NOMO-1 treated with dmso at 0.1 percent for 144 hours (cell line): ENCODE measurements at regions not wholly inside any gene's neighbourhood (a gene's known extent, or its start where the extent isn't known, plus 50 kb on each side); places are given as distances from the start of the nearest gene placed in this dataset.
"Not testable (repeated sequence)": the region's sequence is repeated elsewhere in the genome, so short reads cannot be mapped to it uniquely, and the experiment has no call there.

ENCODE experiments used
- DNase-seq: peaks from one replicate; lab custom pipeline; 2025; ENCODE audit not compliant: unreplicated experiment; lab: John Stamatoyannopoulos, UW

DNA sequence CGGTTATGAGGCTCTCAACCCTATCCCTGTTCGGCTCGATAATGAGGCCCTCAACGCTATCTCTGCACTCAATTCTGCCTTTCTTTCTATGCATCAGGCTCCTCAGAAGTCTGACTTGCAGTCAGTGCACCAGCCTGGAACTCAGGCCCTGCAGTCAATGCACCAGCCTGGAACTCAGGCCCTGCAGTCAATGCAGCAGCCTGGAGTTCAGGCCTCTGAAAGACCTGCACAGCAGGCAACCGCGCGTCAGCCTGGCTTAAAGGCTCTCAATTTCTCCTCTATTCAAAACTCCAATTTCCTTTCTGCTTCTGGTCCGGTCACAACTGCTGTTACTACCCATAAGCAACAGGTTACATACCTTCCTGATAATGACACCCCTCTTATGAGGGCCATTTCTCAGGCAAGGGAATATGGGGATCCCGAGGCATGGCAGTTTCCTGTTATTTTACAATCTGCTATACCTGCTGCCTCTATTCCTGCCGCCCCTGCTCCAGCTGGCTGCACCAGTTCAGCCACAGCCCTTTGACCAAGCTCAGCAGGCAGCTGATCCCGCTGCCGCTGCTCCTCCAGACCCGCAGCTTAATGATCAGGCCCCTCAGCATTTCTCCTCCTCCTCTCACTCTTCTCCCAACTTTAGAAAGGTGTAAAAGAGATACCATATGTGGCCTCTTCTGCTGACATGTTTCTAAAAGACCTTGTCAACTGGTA, 933.6 kb upstream of the FANCL start:
- no peak for DNase-seq

- no peak for DNase-seq
Observed at GRCh38 chr2:59173325-59173724, 932.2 kb upstream of the FANCL start.

- DNase-seq, result no peak
Observed at GRCh38 chr2:59171019-59171418, 929.9 kb upstream of the FANCL start.

DNA sequence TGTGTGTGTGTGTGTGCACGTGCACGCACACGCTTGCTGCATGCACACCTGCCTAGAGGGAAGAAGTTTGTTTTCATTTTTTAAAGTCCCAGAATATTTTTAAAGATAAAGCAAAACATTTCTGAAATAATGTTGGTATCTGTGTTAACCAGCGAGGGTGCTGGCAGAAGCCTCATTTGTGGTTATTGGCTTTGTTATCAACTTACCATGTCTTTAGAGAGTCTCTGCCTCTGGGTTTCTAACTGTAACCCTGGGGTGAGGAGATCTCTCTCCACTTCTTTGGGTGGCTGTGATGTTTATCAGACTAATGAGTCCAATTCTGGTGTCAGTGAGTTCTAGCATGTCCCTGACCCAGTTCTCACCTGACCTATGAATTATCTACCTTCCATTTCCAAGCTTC, 927.6 kb upstream of the FANCL start:
- no peak for DNase-seq

GRCh38 chr2:59167514-59167913, 926.4 kb upstream of the FANCL start:
- no peak for DNase-seq

DNA sequence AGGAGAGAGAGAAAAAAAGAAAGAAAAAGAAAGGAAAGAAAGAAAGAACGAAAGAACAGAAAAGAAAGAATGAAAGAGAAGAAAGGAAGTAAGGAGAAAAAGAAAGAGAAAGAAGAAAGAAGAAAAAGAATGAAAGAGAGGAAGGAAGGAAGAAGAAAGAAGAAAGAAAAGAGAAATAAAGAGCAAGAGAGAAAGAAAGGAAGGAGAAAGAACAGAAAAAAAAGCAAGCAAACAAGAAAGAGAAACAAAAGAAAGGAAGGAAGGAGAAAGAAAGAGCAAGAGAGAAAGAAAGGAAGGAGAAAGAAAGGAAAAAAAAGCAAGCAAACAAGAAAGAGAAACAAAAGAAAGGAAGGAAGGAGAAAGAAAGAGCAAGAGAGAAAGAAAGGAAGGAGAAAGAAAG, 916.8 kb upstream of the FANCL start:
- DNase-seq, result not testable (repeated sequence)

DNA sequence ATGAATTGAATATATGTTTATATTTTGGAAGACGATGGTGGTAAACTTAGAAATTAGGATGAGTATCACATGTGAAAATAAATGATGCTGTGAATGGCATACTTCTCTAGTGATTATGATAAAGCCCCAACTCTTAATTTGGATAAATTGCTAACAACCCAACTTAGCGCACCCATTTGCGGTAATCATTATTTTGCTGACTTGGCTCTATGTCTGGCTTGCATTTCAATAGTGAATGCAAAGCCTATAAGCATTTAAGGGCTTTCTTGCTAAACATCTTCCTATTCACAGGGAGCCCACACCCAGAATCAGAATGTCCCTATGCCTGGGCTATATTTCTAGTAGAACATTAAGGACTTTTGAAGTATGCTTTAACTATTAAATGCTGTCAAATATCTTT, 910.7 kb upstream of the FANCL start:
- no peak for DNase-seq

DNA sequence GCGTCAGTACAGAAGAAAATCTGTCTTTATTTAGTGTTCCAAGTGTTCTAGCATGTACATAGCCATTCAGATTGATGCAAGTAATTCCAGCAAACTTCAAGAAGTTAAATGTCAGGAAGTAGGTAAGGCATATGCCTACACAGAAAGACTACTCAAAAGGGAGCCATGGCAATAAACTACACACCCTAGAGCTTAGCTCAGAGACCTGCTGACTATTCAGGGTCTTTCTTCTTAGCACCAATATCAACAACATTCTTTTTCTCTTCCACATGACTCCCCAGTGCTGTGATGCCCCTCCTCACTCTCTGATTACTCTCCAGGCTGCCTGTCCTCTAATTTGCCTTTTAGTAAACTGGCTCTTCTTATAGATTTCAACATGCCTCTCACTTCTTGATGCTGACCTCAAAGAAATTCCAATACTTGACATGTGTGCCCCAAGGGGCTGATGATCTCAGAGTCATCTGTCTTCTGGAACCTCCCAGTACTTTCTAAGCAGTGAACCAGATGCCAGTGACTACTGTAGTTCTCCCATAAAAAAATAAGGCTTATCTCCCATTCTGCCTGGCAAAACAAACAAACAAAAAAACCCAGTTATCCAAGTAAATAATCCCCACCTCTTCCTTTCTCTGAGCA, 909.2 kb upstream of the FANCL start:
- DNase-seq, result no peak

DNA sequence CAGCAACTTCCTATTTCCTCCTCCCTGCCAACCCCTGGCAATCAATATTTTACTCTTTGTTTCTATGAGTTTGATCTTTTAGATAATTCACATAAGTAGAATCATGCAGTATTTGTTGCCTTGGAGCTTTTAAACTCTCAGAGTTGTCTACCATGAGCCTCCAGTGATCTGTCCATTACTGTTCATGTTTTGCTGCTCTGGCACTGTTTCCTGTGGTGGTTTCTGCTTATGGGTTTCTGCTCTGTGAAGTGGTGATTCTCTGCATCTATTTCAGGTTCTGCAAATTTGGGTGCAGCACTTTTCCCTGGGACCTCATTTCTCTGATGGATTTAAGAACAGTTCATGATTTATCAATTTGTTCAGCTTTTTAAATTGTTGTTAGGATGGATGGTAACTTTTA, 908.1 kb upstream of the FANCL start:
- no peak for DNase-seq

GRCh38 chr2:59112258-59112657, 871.1 kb upstream of the FANCL start:
- no peak for DNase-seq

- DNase-seq, result no peak
Observed at GRCh38 chr2:59096973-59097372, 855.8 kb upstream of the FANCL start.

- DNase-seq, result no peak
Observed at GRCh38 chr2:59093571-59093970, 852.4 kb upstream of the FANCL start.

DNA sequence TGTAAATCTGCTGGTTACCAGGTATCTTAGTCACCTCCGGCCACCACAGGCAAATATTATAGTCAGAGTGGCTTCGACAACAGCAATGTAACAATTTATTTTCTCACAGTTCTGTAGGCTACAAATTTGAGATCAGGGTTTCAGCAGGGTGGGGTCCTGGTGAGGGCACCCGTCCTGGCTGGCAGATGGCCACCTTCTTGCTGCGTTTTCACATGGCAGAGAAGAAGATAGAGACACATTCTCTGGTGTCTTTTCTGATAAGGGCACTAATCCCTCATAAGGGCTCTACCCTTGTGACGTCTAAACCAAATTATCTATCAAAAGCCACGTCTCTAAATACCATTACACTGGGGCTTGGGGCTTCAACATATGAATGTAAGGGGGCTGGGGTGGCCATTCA, 843.2 kb upstream of the FANCL start:
- DNase-seq, result no peak

GRCh38 chr2:59083075-59083828, 842.1 kb upstream of the FANCL start:
- no peak for DNase-seq

- DNase-seq, result no peak
Observed at GRCh38 chr2:59082657-59083056, 841.5 kb upstream of the FANCL start.

GRCh38 chr2:59080451-59081181, 839.5 kb upstream of the FANCL start:
- DNase-seq, result no peak

DNA sequence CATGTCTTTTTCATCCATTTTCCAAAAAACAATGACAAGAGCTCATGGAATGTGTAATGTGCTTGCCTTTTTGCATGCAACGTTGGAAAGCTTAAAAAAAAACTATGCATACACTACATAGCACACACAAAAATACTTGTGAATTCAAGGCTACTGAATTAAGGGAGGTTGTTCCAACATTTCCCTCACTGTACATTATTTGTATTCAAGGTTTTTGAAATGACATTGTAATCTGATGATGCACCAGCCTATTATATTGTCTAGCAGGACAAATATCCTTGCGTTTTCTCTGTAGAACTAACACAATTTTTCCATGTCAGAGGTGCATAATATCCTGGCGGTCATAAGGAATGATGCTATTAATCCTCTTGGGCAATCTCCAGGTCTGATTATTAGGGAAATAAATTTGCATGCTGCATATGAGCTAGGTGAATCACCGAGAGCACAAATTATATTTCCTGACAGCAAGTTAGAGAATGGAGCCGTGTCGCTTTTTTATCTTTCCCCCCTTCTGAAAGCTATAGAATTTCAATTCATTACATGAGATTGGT, 836.9 kb upstream of the FANCL start:
- DNase-seq, result no peak

GRCh38 chr2:59077026-59077725, 836.1 kb upstream of the FANCL start:
- no peak for DNase-seq

GRCh38 chr2:59076079-59076619, 835.0 kb upstream of the FANCL start:
- no peak for DNase-seq

DNA sequence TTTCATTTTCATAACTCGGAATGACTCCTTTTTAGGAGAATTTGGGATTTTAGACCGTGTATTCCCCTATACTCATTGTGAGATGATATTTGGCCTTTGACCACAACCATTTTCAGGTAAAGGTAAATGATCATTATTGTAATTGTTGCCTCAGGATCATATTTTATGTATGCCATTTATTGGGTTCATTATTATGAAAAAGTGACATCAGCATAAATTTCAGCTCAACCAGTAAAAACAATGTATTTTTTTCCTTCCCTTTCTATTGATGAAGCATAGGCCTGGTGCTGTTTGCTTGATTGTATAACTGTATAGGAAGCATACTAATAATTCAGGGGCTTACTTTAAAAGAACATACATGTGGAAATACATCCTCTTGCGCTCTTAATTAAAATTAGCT, 832.9 kb upstream of the FANCL start:
- no peak for DNase-seq
